GM19455 (cell line): ENCODE measurements at regions not wholly inside any gene's neighbourhood (a gene's known extent, or its start where the extent isn't known, plus 50 kb on each side); places are given as distances from the start of the nearest gene placed in this dataset.

ENCODE experiments used
- ATAC-seq: cut with Tn5 transposase; IDR thresholded peaks from one replicate; pipeline ENCODE4 v1.9.1; 2021; ENCODE audit not compliant: unreplicated experiment

DNA sequence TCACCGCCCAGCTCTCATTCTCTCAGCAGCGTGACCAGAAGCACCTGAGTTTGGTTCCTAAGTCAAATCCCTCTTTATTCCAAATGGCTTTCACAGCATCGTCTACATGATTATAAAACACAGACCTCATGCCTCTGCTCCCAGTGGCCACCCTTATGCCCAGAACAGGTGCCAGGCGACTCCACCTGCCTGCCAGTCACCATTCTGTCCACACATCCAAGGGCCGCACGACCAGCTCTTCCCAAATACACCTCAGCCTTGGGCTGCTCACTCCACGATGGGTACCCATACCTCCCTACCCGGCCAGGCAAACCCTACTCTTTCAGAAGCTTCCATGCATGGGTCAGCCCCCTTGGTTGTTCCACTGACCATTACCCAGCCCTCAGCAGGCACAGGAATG, 851.6 kb upstream of the SALL3 start:
- no peak for ATAC-seq

DNA sequence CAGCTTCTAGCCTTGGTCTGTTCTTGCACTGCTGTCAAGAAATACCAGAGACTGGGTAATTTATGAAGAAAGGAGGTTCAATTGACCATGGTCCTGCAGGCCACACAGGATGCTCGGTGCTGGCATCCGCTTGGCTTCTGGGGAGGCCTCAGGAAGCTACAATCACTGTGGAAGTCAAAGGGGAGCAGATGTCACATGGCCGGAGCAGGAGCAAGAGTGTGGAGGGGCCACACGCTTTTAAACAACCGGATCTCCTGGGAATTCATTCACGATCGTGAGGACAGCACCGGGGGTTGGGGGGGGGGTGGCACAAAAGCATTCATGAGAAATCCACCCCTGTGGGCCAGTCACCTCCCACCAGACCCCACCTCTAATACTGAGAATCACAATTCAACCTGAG, 850.4 kb upstream of the SALL3 start:
- ATAC-seq: no peak

DNA sequence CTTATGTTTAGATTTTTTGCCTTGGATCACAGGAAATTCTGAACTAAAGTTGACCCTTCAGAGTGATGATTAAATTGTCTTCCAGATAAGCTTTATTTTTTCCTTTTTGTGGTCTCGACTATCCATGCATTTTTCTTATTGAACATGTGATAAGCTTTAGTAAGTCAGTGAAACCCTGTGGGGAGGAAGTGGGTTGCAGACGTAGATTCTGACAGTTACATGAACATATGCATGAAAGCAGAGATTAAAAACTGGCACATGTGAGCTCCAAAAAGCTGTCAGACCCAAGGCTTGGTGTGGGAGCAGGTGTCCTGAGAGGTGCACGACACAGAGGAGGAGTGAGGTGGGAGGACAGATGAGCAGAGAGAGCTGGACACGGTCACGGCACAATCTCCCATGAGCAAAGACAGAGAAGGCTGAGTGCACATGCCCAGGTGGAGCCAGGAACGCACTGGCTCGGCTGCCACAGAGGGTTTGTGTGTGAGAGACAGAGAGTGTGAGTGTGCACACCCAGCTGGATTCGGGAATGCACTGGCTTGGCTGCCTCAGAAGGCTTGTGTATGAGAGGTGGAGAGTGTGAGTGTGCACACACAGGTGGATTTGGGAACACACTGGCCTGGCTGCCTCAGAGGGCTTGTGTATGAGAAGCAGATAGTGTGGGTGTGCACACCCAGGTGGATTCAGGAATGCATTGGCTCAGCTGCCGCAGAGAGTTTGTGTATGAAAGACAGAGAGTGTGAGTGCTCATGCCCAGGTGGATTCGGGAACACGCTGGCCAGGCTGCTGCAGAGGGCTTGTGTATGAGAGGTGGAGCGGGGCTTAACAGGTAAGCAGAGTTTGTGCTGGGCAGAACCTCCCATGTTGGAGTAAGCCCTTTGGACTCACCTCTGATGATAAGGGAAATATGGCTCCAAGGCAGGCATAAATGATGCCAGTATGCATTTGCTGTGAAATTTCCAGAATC, 849.1 kb upstream of the SALL3 start:
- ATAC-seq: no peak

DNA sequence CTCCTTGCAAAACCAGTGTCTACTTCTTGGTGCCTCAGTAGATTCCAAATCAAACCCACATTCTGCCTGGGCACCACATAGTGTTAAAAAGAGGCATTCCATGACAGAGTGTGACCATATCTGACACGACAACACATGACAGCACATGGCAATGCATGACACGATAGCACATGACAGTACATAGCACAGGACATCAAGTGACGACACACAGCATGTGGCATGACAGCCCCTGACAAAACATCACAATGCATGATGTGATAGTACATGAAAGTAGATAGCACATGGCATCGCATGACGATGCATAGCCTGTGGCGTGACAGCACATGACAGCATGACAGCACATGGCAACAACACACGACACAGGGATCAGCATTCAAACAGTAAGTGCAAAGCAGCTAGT, 845.9 kb upstream of the SALL3 start:
- ATAC-seq: no peak

DNA sequence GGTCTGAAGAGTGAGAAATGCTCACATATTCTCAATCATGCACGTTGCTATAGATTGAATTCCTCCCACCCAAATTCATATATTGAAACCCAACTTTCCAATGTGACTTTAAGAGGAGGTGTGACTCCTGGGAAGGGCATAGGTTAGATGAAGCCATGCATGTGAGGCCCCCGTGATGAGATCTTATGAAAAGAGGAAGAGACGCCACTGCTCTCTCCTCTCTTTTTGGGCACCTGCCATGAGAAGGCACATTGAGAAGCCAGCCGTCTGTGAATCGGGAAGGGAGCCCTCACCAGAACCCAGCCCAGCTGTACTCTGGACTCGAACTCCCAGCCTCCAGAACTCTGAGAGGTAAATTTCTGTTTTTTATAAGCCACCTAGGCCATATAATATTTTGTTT, 842.6 kb upstream of the SALL3 start:
- no peak for ATAC-seq

DNA sequence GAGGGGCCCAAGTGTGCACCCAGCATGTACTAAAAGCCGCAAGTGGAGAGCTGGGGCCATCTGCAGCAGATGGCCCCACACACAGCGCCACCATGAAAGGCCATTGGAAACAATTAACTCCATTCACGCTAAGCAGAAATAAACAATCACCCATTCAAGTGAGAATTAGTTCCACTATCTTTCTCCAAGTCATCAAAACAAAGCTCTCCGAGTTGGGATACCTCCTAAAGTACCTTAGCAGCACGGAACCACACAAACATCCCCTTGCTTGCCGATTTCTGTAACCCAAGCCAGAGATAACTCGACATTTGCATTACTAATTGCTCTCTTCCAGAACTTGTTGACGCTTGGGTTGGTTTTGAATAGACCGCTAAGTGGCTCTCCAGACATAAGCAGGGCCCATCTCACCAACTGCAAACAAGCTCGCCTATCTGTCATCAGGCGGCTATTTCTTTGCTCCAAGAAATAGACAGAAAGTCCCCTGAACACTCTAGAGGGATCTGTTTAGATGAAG, 840.6 kb upstream of the SALL3 start:
- ATAC-seq: no peak

DNA sequence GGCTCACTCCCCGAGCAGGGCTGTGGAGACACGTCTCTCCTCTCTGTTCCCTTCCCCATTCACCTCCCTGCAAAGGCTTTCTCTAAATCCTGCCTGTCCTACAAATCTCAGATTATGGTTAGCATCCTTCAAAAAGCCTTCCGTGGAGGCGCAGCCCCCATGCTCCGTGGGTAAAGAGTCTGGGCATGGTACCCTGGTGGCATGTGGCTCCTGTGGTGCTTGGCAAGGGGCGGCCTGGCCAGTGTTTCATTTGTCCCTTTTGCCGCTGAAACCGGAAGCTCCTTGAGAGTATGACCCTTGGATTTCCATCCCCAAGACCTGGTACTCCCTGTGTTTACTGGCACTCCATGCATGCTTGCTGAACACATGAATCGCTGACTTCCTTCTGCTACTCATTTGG, 839.3 kb upstream of the SALL3 start:
- ATAC-seq: no peak

DNA sequence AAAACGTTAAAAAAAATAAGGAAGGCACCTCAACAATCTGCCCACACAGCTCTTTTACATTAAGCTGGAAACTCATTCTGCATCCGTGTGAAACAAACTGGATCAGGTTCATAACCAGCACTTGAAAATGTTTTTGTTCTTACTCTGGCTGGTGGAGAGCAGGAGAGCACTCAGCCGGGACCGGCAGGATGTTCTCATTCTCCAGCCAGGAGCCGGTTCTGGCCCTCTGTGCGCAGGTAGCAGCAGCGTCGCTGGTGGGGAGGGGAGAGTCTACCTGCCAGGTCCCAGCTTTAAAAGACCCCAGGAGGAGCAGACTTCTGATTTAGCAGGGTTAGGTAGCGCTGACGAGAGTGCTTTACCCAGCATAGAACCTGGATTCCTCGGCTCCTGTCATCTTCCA, 834.9 kb upstream of the SALL3 start:
- no peak for ATAC-seq

DNA sequence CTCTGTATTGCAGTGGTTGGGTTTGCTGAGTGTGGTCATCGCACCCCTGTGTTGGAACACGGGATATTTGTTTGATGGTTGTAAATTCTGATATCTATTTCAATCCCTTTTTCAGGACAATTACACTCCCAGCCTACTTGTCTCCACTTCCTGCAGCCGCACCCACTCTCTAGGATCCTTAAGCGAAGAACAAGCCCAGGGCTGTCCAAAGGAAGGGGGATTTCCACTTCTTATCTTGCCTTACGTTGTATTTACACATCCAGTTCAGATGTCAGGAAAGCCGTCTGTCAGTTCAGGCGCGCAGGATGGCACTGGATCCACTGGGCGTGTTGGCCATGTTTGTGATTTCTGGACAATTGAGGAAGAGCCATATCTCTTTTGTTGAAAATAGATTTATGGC, 834.5 kb upstream of the SALL3 start:
- no peak for ATAC-seq

DNA sequence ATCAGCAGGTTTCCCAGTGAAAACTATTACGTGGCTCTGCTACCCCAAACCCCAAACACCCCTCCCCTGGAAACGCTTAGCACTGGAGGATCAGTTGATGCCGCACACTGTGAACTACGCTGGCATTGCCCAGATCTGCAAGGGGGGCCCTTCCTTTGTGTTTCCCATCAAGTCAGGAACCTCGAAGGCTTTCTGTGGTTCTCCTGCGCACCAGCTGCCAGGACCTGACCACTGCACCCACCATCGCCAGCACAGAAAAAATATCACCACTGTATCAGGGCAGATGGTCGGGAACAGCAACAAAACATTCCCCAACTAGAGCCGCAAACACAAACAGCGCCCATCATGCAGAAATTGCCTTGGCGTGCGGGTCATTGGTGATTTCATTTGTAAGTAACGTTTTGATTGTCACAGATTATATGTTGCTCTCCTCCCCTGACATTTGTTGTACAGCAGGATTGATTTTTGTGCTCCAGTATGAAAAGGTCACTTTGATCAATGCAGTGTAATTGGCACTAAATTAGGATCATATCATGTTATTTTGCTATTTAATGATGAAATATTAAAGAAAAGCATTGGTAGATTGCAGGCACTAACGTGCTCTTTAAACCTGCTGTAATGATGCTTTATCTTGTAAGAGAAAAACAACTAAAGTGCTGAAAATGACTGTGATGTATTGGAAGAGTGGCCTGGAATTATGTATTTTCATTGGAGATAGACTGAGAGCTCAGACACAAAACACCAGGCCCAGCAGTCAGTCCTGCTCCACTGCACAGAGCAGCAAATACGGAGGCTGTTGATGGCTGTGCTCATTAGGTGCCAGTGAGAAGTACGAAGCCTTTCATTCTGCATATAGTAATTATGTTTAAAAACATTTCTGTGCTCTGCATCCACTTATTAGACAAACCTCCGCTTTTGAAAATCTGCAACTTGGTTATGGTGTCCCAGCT, 833.2 kb upstream of the SALL3 start:
- no peak for ATAC-seq

DNA sequence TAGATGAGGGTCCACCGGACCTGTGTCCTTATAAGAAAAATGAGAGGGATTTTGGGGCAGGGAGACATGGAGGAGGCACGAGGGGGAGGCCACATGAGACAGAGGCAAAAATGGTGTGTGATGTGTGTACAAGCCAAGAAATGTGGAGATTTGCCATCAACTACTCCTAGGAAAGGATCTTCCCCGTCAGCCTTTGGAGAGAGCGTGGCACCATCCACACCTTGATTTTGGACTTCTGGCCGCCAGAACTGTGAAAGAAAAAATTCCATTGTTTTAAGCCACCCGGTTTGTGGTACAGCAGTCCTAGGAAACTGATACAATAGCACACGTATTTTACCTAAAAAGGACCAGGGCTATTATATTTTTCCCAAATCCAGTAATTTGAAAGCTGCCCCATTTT, 829.0 kb upstream of the SALL3 start:
- ATAC-seq: no peak

DNA sequence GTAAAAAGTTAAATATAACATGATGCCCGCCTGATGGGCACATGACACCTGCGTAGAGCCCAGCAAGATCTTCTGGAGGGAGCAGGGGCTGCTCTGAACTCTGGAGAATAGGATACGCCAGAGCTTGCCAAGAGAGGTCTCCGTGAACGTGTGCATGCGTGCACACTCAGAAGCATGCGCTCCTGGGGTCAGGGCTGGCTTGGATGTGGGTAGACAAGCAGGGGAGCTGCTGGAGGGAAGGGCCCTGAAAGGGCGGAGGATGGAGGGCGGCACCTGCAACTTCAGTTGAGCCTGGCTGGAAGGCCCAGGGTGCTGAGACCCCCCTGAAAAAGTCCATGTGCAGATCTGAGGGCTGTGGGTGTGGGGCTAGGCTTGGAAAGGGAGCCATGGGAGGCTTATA, 828.4 kb upstream of the SALL3 start:
- ATAC-seq: no peak

DNA sequence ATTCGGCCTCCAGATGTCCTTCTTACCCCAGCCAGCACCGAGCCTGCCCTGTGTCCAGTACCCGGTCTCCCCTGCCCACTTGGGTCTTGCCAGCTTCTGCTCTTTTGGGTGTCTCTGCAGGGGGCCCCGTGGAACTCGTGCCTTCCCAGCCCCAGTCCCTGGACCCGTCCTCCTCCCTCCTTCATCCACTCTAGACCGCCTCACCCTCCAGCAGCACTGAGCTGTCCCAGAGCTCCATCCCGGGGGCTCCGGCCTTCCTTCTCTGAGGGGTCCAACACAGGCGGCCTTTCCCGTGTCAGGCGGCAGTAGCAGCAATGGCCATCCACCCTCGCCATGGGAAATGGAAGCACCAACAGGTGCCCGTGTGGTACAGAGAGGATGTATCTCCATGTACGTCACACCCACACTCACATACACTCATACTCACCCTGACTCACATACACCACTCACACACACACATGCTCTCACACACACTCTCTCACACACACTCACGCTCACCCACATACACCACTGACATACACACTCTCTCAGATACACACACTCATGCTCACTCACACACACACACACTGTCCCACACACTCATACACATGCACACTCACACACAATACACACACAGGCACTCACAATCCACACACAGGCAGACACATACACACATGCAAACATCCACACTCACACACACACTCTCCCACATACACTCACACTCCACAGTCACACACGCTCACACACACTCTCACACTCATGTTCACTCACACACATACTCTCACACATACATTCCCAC, 827.5 kb upstream of the SALL3 start:
- no peak for ATAC-seq

DNA sequence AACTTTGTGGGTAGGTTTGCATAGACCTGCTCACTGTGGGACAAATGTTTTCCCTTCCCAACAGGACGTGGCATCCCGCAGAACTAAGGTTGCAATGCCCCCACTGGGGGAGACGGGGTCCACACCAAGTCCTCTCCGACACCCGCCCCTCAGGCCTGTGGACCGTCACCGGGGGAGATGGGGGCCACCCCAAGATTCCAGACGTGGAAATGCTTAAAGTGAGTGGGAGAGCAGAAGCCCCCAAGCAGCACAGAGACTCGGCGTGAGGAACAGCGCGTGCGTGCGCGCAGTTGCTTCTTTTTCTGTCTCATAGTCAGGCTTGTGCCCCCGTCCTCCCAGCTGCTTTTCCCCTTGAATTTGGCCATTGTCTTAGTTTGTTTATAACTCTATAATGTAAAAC, 826.3 kb upstream of the SALL3 start:
- no peak for ATAC-seq

DNA sequence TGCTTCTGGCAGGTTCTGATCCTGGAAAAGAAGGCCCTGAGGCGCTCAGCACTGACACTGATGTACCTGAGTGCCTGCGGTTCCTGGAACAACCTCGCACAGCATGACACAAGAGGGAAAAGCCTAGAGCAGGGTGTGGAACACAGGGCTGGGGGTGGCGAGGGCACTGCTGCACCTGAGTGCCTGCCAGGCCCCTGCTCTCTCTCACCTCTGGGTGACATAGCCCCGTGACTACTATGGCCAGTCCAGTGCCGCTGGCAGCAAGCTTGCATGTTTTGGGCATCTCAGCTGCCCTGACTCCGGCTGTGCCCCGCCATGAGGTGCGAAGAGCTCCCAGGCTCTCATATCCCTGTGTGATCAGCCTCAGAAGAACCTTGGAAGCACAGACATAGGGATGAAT, 825.2 kb upstream of the SALL3 start:
- ATAC-seq: no peak

DNA sequence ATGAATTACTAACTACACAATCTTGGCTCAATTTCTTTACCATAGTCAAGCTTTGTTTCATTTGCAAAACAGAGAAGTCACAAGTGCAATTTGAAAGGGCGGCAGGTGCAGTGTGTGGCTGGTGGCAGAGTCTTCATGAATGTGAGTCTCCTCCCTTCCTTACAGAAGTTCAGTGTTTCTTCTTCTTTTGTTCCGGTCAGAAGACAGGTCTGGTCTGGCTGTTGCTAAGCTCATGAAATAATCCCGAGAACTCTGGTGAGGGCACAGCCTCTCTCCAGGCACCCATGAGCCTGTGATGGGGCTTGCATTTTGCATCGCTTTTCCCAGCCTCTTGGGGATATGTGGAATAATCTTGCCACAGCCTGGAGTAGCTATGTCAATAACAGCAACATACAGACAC, 824.8 kb upstream of the SALL3 start:
- no peak for ATAC-seq

DNA sequence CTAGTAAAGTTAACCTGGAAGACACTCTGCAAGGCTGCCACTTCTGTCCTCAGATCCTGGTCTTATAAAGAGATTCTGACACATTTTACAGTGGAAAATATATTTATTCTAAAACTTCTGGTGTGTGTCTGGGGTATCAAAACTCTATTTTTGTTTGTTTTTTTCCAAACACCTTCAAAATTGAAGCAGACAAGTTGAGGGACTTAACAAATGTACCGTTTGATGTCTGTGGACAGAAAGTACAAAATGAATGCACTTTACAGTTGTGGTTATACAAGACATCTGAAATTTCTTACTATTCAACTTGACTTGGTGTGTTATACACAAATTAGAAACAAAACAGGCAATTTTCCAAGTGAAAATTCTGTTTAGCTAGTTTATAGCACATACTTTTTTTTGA, 823.2 kb upstream of the SALL3 start:
- ATAC-seq: no peak

DNA sequence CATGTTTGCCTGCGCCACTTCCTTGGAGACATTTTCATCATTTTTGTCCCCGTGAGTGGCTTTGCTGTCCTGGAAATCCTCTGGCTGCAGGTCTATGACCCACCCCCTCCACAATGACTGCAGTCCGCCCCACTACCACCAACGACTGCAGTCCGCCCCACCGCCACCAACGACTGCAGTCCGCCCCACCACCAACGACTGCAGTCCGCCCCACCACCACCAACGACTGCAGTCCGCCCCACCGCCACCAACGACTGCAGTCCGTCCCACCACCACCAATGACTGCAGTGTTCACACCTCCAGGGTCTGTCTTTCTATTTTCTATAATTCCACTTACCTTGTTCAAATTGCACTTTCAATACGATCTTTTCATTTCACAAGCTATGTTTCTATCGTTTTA, 820.7 kb upstream of the SALL3 start:
- no peak for ATAC-seq

DNA sequence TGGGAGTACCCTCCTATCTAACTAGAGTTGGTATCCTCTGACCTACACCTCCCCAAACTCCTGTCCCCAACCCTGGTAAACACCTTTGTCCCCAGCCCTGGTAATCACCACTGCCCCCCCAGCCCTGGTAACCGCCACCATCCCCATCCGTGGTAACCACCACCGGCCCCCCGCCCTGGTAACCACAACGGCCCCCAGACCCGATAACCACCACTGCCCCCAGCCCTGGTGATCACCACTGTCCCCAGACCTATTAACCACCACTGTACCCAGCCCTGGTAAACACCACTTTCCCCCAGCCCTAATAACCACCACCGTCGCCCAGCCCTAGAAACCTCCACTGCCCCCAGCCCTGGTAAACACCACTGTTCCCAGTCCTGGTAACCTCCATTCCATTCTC, 820.2 kb upstream of the SALL3 start:
- no peak for ATAC-seq

DNA sequence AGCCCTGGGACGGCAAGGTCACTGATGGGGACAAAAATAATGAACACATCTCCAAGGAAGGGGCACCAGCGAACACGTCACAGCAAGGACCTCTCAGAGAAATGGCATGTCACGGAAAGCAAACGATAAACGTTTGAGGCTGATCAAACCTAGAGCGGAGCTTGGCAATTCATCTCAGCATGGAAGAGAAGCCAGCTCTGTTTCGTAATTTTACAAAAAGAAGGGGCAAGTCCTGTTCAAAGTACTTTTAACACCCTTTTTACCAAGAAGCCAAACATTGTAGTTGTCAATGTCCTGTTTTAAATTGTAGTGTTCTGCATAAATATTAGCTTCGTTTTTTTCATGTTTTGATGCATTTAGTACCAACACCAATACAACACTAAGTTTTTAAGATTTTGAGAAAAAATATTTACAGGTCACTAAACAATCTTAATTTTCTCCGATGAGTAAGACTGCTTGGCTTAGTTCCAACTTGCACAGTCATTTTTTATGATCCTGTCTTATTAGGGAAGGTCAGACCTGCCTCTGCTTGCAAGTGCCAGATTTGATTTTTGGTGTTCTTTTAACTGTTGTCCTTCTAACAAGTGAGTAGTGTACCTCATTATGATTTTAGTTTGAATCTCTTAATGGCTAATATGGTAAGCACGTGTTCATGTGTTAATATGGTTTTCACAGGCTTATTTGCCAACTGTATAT, 818.5 kb upstream of the SALL3 start:
- ATAC-seq: no peak
